Lung (tissue), 11 donors: ENCODE measurements at regions not wholly inside any gene's neighbourhood (a gene's known extent, or its start where the extent isn't known, plus 50 kb on each side); places are given as distances from the start of the nearest gene placed in this dataset.

Source experiments
- ATAC-seq: fragments of 200-7000 bp; cut with Tn5 transposase; one replicate; pipeline ENCODE4 v1.9.1; 2020; ENCODE audit warnings: moderate number of reproducible peaks; ENCODE audit not compliant: insufficient read depth, low FRiP score
- DNase-seq, 3 donors: peaks; one replicate each; pipeline ENCODE4 v3.0.0-alpha.2; 2013 to 2017
- H3K27ac ChIP-seq, 2 donors: one replicate each; pipeline ENCODE4 v1.5.1; 2013; ENCODE audit warnings: mild to moderate bottlenecking in 2 of 2, moderate library complexity in 2 of 2, control low read depth in 1 of 2, inconsistent platforms in 1 of 2, low read depth in 1 of 2, low read length in 1 of 2
- H3K27me3 ChIP-seq, 3 donors: one replicate each; pipeline ENCODE4 v1.5.1; 2013; ENCODE audit warnings: low read length in 2 of 3; ENCODE audit not compliant: control insufficient read depth in 3 of 3, insufficient read depth in 3 of 3
- H3K36me3 ChIP-seq, 4 donors: one replicate each; pipeline ENCODE4 v1.5.1; 2013; ENCODE audit warnings: low read length in 4 of 4, mild to moderate bottlenecking in 1 of 4, moderate library complexity in 1 of 4; ENCODE audit not compliant: control insufficient read depth in 4 of 4, insufficient read depth in 4 of 4
- H3K4me1 ChIP-seq, 5 donors: one replicate each; pipeline ENCODE4 v1.5.1; 2013; ENCODE audit warnings: low read length in 5 of 5, mild to moderate bottlenecking in 2 of 5, moderate library complexity in 1 of 5; ENCODE audit not compliant: control insufficient read depth in 5 of 5, insufficient read depth in 5 of 5
- H3K4me3 ChIP-seq: one replicate; pipeline ENCODE4 v1.5.1; 2013; ENCODE audit warnings: mild to moderate bottlenecking, control low read depth, moderate library complexity
- H3K9ac ChIP-seq, 2 donors: one replicate each; pipeline ENCODE4 v1.5.1; 2013; ENCODE audit warnings: low read length in 2 of 2, control low read depth in 1 of 2; ENCODE audit not compliant: insufficient read depth in 1 of 2
- H3K9me3 ChIP-seq, 4 donors: one replicate each; pipeline ENCODE4 v1.5.1; 2013; ENCODE audit warnings: low read length in 3 of 4, mild to moderate bottlenecking in 1 of 4, moderate library complexity in 1 of 4; ENCODE audit not compliant: control insufficient read depth in 4 of 4, insufficient read depth in 3 of 4
- WGBS, 2 donors: extraction: QIAGEN DNeasy Blood & Tissue Kit; methylation state at CpG; one replicate each; pipeline ENCODE4 v1.1.7; 2013; 5-methylcytosine and 5-hydroxymethylcytosine counted together
- TF ChIP-seq, protein P1 (sequence below): IDR thresholded peaks from 2 replicates; pipeline ENCODE4 v1.5.1; 2012; ENCODE audit warnings: mild to moderate bottlenecking; ENCODE audit errors: control extremely low read depth, extremely low read depth
- donor health status: control.
- donor health status: control.
- donor health status: Bipolar disorder and iron deficiency.
- donor health status: healthy.
- donor health status: DM: yes; HTN: yes; CAD: no.

DNA sequence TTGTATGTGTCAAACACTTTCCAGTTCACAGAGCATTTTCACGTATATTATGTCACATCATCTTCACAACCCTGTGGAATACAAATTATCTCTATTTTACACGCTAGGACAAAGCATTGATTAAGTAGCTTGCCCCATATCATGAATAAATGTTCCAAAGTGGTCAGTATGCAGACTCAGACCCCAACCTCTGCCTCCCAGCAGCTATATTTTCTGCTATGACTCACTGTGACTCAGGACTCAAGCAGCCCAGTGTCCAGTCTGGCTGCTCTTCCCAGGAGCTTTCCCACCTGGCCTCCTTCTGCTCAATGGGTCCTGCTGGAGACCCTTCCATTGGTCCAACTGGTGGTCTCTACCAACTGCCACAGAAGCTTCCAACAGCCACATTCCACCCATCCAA lies 56.0 kb upstream of the RAP1A start:
- Histone ChIP-seq H3K27me3 (no peaks in the 10 kb centered on the region), H3K27ac (no peak overlapping the region), H3K4me1 (peaks cover 0 to 8% (median 4%) of the 10 kb centered on the region in 5 donors), H3K36me3 (no peaks in the 10 kb centered on the region), H3K9me3 (no peaks in the 10 kb centered on the region), H3K9ac (no peak overlapping the region), H3K4me3 (no peak overlapping the region)
- DNase-seq (no peak), ATAC-seq (no peak)
- TF ChIP-seq, protein P1, sequence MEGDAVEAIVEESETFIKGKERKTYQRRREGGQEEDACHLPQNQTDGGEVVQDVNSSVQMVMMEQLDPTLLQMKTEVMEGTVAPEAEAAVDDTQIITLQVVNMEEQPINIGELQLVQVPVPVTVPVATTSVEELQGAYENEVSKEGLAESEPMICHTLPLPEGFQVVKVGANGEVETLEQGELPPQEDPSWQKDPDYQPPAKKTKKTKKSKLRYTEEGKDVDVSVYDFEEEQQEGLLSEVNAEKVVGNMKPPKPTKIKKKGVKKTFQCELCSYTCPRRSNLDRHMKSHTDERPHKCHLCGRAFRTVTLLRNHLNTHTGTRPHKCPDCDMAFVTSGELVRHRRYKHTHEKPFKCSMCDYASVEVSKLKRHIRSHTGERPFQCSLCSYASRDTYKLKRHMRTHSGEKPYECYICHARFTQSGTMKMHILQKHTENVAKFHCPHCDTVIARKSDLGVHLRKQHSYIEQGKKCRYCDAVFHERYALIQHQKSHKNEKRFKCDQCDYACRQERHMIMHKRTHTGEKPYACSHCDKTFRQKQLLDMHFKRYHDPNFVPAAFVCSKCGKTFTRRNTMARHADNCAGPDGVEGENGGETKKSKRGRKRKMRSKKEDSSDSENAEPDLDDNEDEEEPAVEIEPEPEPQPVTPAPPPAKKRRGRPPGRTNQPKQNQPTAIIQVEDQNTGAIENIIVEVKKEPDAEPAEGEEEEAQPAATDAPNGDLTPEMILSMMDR, result no peak
- 50 to 74% methylated on average over 2 of the region's 2 CpGs for WGBS, 2 donors

- H3K27ac ChIP-seq, result peak overlapping the region in 1 of 2 donors; percentile 1
- H3K4me1 ChIP-seq, result peaks cover 0 to 5% (median 1%) of the 10 kb centered on the region in 5 donors
- ATAC-seq (no peak), DNase-seq (no peak)
- WGBS, 2 donors, result 93 to 94% methylated on average over 2 of the region's 2 CpGs
- no peak overlapping the region for H3K4me3 ChIP-seq
- H3K36me3 ChIP-seq, result no peaks in the 10 kb centered on the region
- TF ChIP-seq, protein P1, result no peak
- H3K9me3 ChIP-seq, result no peaks in the 10 kb centered on the region
- no peak overlapping the region for H3K9ac ChIP-seq
- H3K27me3 ChIP-seq, result no peaks in the 10 kb centered on the region
These were observed 54.5 kb upstream of the RAP1A start for GRCh38 chr1:111565079-111565478.

- WGBS, 2 donors, result 82 to 85% methylated on average over 5 of the region's 5 CpGs
- H3K27me3 ChIP-seq, result no peaks in the 10 kb centered on the region
- ATAC-seq, result no peak
- TF ChIP-seq, protein P1, result no peak
- H3K4me1 ChIP-seq, result peaks cover 0 to 5% (median 0%) of the 10 kb centered on the region in 5 donors
- no peaks in the 10 kb centered on the region for H3K36me3 ChIP-seq
- no peak overlapping the region for H3K4me3 ChIP-seq
- no peaks in the 10 kb centered on the region for H3K9me3 ChIP-seq
- H3K27ac ChIP-seq, result no peak overlapping the region
- no peak for DNase-seq
- no peak overlapping the region for H3K9ac ChIP-seq
These were observed 53.6 kb upstream of the RAP1A start for GRCh38 chr1:111565968-111566367.

DNA sequence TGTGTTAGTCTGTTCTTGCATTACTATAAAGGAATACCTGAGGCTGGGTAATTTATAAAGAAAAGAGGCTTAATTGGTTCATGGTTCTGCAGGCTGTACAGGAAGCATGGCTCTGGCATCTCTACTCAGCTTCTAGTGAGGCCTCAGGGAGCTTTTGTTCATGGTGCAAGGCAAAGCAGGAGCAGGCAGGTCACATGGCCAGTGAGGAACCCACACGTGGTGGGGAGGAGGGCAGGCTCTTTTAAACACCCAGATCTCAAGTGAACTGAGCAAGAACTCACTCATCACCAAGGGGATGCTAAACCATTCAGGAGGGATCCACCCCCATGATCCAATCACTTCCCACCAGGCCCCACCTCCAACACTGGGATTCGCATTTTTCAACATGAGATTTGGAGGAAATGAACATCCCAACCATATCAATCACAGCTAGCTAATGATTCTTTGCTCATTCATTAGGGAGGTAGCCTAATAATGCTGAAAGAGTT lies 51.4 kb upstream of the RAP1A start:
- TF ChIP-seq, protein P1, result no peak
- 69 to 73% methylated on average over 2 of the region's 2 CpGs for WGBS, 2 donors
- Histone ChIP-seq H3K9me3 (no peaks in the 10 kb centered on the region), H3K4me3 (no peak overlapping the region), H3K4me1 (peaks cover 0 to 12% (median 10%) of the 10 kb centered on the region in 5 donors), H3K27me3 (peaks cover 0 to under 1% (median 0%) of the 10 kb centered on the region in 3 donors), H3K27ac (no peak overlapping the region), H3K36me3 (no peaks in the 10 kb centered on the region), H3K9ac (no peak overlapping the region)
- DNase-seq (no peak), ATAC-seq (no peak)
